A673 (cell line): ENCODE measurements at regions not wholly inside any gene's neighbourhood (a gene's known extent, or its start where the extent isn't known, plus 50 kb on each side); places are given as distances from the start of the nearest gene placed in this dataset.

Source experiments
- BruUV-seq: library from RNA; stranded (reverse); fragments of 400-500 nt; replicated peaks from 2 replicates; lab custom pipeline; 2021; lab: Mats Ljungman, UMichigan
- CTCF ChIA-PET: fragments of 300-600 bp; sonication (Branson Sonifier 250); formaldehyde crosslinking; loops from one replicate; lab custom pipeline; 2022; ENCODE audit warnings: antibody characterized with exemption; lab: Charles Lee
- POLR2A ChIA-PET: fragments of 300-600 bp; sonication (Branson Sonifier 250); formaldehyde crosslinking; loops from one replicate; lab custom pipeline; 2022; ENCODE audit warnings: antibody characterized with exemption; ENCODE audit not compliant: low non-redundant PET; lab: Charles Lee
- DNase-seq: peaks from one replicate; pipeline ENCODE4 v3.0.0-alpha.2; 2015; ENCODE audit warnings: low spot score
- H3K27ac ChIP-seq: fragments of 200-600 bp; sonication (generic); 2 replicates; pipeline ENCODE4 v1.5.1; 2016; ENCODE audit warnings: mixed run types, low read depth, mild to moderate bottlenecking, mixed read lengths, antibody characterized with exemption, low read length; ENCODE audit not compliant: poor library complexity, severe bottlenecking
- H3K27me3 ChIP-seq: fragments of 200-600 bp; sonication (generic); replicated peaks from 2 replicates; pipeline ENCODE4 v1.6.1; 2017; ENCODE audit warnings: mixed run types, low read depth, mild to moderate bottlenecking, mixed read lengths, antibody characterized with exemption, low read length; ENCODE audit not compliant: insufficient read depth, poor library complexity
- H3K36me3 ChIP-seq: fragments of 200-600 bp; sonication (generic); 2 replicates; pipeline ENCODE4 v1.6.1; 2016; ENCODE audit warnings: mixed run types, mild to moderate bottlenecking, mixed read lengths, antibody characterized with exemption, low read length; ENCODE audit not compliant: insufficient read depth, poor library complexity, severe bottlenecking
- H3K4me1 ChIP-seq: fragments of 200-600 bp; sonication (generic); 2 replicates; pipeline ENCODE4 v1.6.1; 2017; ENCODE audit warnings: mixed run types, mild to moderate bottlenecking, mixed read lengths, antibody characterized with exemption, low read length; ENCODE audit not compliant: insufficient read depth, poor library complexity, severe bottlenecking
- H3K4me3 ChIP-seq: fragments of 200-600 bp; sonication (generic); 2 replicates; pipeline ENCODE4 v1.5.1; 2016; ENCODE audit warnings: low read depth, mixed run types, mild to moderate bottlenecking, mixed read lengths, low read length; ENCODE audit not compliant: poor library complexity, severe bottlenecking
- H3K9me3 ChIP-seq: fragments of 200-600 bp; sonication (generic); 2 replicates; pipeline ENCODE4 v1.6.1; 2016; ENCODE audit warnings: mixed run types, low read depth, mild to moderate bottlenecking, mixed read lengths, antibody characterized with exemption, low read length; ENCODE audit not compliant: poor library complexity, severe bottlenecking
- CTCF ChIP-seq: fragments of 300-800, 200-600 bp; sonication (generic); conservative IDR thresholded peaks from 2 replicates; pipeline ENCODE4 v1.5.1; 2017; ENCODE audit warnings: low read depth, mild to moderate bottlenecking, antibody characterized with exemption, low read length, moderate library complexity, mixed read lengths
- EZH2 ChIP-seq: fragments of 200-600 bp; sonication (generic); IDR thresholded peaks from 2 replicates; pipeline ENCODE4 v1.6.1; 2017; ENCODE audit warnings: borderline replicate concordance, low read depth, mild to moderate bottlenecking, mixed read lengths, antibody characterized with exemption, low read length; ENCODE audit not compliant: poor library complexity, severe bottlenecking
- intact Hi-C: fragments of 100-400 bp; cut with micrococcal nuclease; formaldehyde crosslinking; loops from one replicate; pipeline ENCODE4 v1.10.0; 2022; ENCODE audit not compliant: unreplicated experiment

GRCh38 chr12:71333418-71333817 lies 106.2 kb upstream of the LGR5 start:
- no peak overlapping the region for H3K27ac ChIP-seq
- no peaks in the 10 kb centered on the region for H3K36me3 ChIP-seq
- ChIA-PET POLR2A (no interaction called here), CTCF (no interaction called here)
- H3K4me3 ChIP-seq, result no peak overlapping the region
- intact Hi-C loops, result no loop called here
- no peak for DNase-seq
- H3K27me3 ChIP-seq, result no peaks in the 10 kb centered on the region
- TF ChIP-seq EZH2 (no peak), CTCF (no peak)
- peaks cover under 1% of the 10 kb centered on the region for H3K9me3 ChIP-seq
- BruUV-seq, result no TSS peak
- no peaks in the 10 kb centered on the region for H3K4me1 ChIP-seq

- H3K27me3 ChIP-seq, result no peaks in the 10 kb centered on the region
- ChIA-PET CTCF (no interaction called here), POLR2A (no interaction called here)
- H3K36me3 ChIP-seq, result no peaks in the 10 kb centered on the region
- no peak overlapping the region for H3K4me3 ChIP-seq
- H3K9me3 ChIP-seq, result no peaks in the 10 kb centered on the region
- intact Hi-C loops, result no loop called here
- H3K4me1 ChIP-seq, result no peaks in the 10 kb centered on the region
- TF ChIP-seq CTCF (no peak), EZH2 (no peak)
- DNase-seq, result no peak
- BruUV-seq, result no TSS peak
- no peak overlapping the region for H3K27ac ChIP-seq
These were observed 109.6 kb upstream of the LGR5 start for GRCh38 chr12:71329956-71330355.

GRCh38 chr12:71321531-71321930 lies 118.1 kb upstream of the LGR5 start:
- no peak for TF ChIP-seq EZH2
- no peak for TF ChIP-seq CTCF
- H3K4me3 ChIP-seq, result no peak overlapping the region
- POLR2A ChIA-PET, result no interaction called here
- H3K4me1 ChIP-seq, result no peaks in the 10 kb centered on the region
- BruUV-seq, result no TSS peak
- intact Hi-C loops, result no loop called here
- no peak overlapping the region for H3K27ac ChIP-seq
- CTCF ChIA-PET, result interaction anchor here (0.6 kb wide), 1 partner anchor 65 kb away, joined by 3 read pairs; no protein-coding TSS in a partner anchor
- H3K9me3 ChIP-seq, result peaks cover 23% of the 10 kb centered on the region
- no peak for DNase-seq
- H3K27me3 ChIP-seq, result no peaks in the 10 kb centered on the region
- no peaks in the 10 kb centered on the region for H3K36me3 ChIP-seq
